Astrocyte (in vitro differentiated cells and primary cell): ENCODE measurements at regions not wholly inside any gene's neighbourhood (a gene's known extent, or its start where the extent isn't known, plus 50 kb on each side); places are given as distances from the start of the nearest gene placed in this dataset.

Experiments used
- DNase-seq: peaks from one replicate; pipeline ENCODE4 v3.0.0-alpha.2; 2010; ENCODE audit warnings: low read depth
- FAIRE-seq: peaks from 2 replicates; lab custom pipeline; 2011; peaks lifted over from hg19 to GRCh38; lab: Jason Lieb, UNC
- H2AFZ ChIP-seq: 2 replicates; pipeline ENCODE4 v1.6.0; 2012; ENCODE audit warnings: low read depth, low read length, inconsistent platforms
- H3K27ac ChIP-seq: 2 replicates; pipeline ENCODE4 v1.5.1; 2011; ENCODE audit warnings: low read depth, low read length, inconsistent platforms
- H3K27me3 ChIP-seq: 2 replicates; pipeline ENCODE4 v1.6.0; 2011; ENCODE audit warnings: low read length, inconsistent platforms; ENCODE audit not compliant: insufficient read depth
- H3K36me3 ChIP-seq: 2 replicates; pipeline ENCODE4 v1.5.1; 2011; ENCODE audit warnings: low read length, inconsistent platforms; ENCODE audit not compliant: insufficient read depth
- H3K4me1 ChIP-seq: 2 replicates; pipeline ENCODE4 v1.5.1; 2011; ENCODE audit warnings: low read length, inconsistent platforms; ENCODE audit not compliant: insufficient read depth
- H3K4me2 ChIP-seq: 2 replicates; pipeline ENCODE4 v1.6.0; 2012; ENCODE audit warnings: low read length, inconsistent platforms
- H3K4me3 ChIP-seq: 2 replicates; pipeline ENCODE4 v1.5.1; 2011; ENCODE audit warnings: low read depth, mild to moderate bottlenecking, low read length, inconsistent platforms; ENCODE audit not compliant: insufficient read depth
- H3K79me2 ChIP-seq: 2 replicates; pipeline ENCODE4 v1.6.0; 2012; ENCODE audit warnings: mild to moderate bottlenecking, low read length, inconsistent platforms; ENCODE audit not compliant: insufficient read depth
- H3K9ac ChIP-seq: 2 replicates; pipeline ENCODE4 v1.6.0; 2012; ENCODE audit warnings: mild to moderate bottlenecking, low read length, inconsistent platforms
- H3K9me3 ChIP-seq: 2 replicates; pipeline ENCODE4 v1.5.1; 2012; ENCODE audit warnings: low read depth, mild to moderate bottlenecking, low read length, inconsistent platforms; ENCODE audit not compliant: insufficient read depth
- H4K20me1 ChIP-seq: 2 replicates; pipeline ENCODE4 v1.6.0; 2012; ENCODE audit warnings: low read length, inconsistent platforms; ENCODE audit not compliant: insufficient read depth
- H3K27ac Mint-ChIP-seq: one replicate; pipeline ENCODE4 v1.8.0; 2021; ENCODE audit warnings: mild to moderate bottlenecking, mixed read lengths; ENCODE audit not compliant: unreplicated experiment
- H3K27me3 Mint-ChIP-seq: one replicate; pipeline ENCODE4 v1.8.0; 2021; ENCODE audit warnings: low read depth, mixed read lengths; ENCODE audit not compliant: unreplicated experiment
- H3K36me3 Mint-ChIP-seq: one replicate; pipeline ENCODE4 v1.8.0; 2021; ENCODE audit warnings: low read depth, mixed read lengths; ENCODE audit not compliant: unreplicated experiment
- H3K4me1 Mint-ChIP-seq: one replicate; pipeline ENCODE4 v1.8.0; 2021; ENCODE audit warnings: low read depth, mixed read lengths; ENCODE audit not compliant: unreplicated experiment
- H3K4me3 Mint-ChIP-seq: one replicate; pipeline ENCODE4 v1.8.0; 2021; ENCODE audit warnings: mild to moderate bottlenecking, moderate library complexity, mixed read lengths; ENCODE audit not compliant: unreplicated experiment
- H3K9me3 Mint-ChIP-seq: one replicate; pipeline ENCODE4 v1.8.0; 2021; ENCODE audit warnings: mild to moderate bottlenecking, mixed read lengths; ENCODE audit not compliant: unreplicated experiment
- EZH2 ChIP-seq: IDR thresholded peaks from 2 replicates; pipeline ENCODE4 v1.6.1; 2012; ENCODE audit warnings: mild to moderate bottlenecking, low read length, inconsistent platforms; ENCODE audit not compliant: insufficient read depth
- TF ChIP-seq, protein P1 (sequence below): IDR thresholded peaks from 2 replicates; pipeline ENCODE4 v1.5.1; 2011; ENCODE audit warnings: low read depth, mild to moderate bottlenecking, inconsistent platforms, low read length, moderate library complexity; ENCODE audit not compliant: insufficient read depth

- H3K4me1 Mint-ChIP-seq, result no peaks in the 10 kb centered on the region
- Histone ChIP-seq H3K27ac (no peak overlapping the region), H3K4me1 (no peaks in the 10 kb centered on the region), H3K27me3 (no peaks in the 10 kb centered on the region), H3K9me3 (no peaks in the 10 kb centered on the region), H3K9ac (no peak overlapping the region), H3K4me3 (no peak overlapping the region), H3K36me3 (no peaks in the 10 kb centered on the region), H3K4me2 (no peak overlapping the region), H4K20me1 (no peaks in the 10 kb centered on the region), H3K79me2 (no peaks in the 10 kb centered on the region), H2AFZ (no peak overlapping the region)
- H3K9me3 Mint-ChIP-seq, result no peaks in the 10 kb centered on the region
- DNase-seq, result no peak
- H3K4me3 Mint-ChIP-seq, result no peak overlapping the region
- no peaks in the 10 kb centered on the region for H3K36me3 Mint-ChIP-seq
- FAIRE-seq, result no peak
- H3K27me3 Mint-ChIP-seq, result no peaks in the 10 kb centered on the region
- TF ChIP-seq EZH2, result no peak
- TF ChIP-seq, protein P1, sequence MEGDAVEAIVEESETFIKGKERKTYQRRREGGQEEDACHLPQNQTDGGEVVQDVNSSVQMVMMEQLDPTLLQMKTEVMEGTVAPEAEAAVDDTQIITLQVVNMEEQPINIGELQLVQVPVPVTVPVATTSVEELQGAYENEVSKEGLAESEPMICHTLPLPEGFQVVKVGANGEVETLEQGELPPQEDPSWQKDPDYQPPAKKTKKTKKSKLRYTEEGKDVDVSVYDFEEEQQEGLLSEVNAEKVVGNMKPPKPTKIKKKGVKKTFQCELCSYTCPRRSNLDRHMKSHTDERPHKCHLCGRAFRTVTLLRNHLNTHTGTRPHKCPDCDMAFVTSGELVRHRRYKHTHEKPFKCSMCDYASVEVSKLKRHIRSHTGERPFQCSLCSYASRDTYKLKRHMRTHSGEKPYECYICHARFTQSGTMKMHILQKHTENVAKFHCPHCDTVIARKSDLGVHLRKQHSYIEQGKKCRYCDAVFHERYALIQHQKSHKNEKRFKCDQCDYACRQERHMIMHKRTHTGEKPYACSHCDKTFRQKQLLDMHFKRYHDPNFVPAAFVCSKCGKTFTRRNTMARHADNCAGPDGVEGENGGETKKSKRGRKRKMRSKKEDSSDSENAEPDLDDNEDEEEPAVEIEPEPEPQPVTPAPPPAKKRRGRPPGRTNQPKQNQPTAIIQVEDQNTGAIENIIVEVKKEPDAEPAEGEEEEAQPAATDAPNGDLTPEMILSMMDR, result no peak
- no peak overlapping the region for H3K27ac Mint-ChIP-seq
Measured at GRCh38 chr1:239443361-239443760, 57.0 kb downstream of the CHRM3 start.

DNA sequence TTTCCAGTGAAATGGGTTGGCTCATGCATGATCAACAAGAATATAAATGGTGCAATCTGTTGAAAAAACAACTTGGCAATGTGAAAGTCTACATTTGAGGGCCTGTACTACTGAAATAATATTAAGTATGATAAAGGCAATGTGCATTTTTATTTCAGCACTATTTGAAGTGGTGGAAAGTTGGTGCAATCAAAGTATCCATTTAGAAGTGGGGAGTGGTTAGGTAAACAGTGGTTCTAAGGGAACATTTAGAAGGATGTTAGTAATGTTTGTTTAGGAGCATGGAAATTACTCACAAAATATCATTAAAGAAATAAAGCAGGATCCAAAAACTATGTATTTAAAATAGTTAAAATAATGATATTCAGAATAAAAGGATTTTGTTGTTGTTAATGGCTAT is 60.2 kb downstream of the CHRM3 start:
- Histone ChIP-seq H2AFZ (no peak overlapping the region), H3K27ac (no peak overlapping the region), H3K4me1 (no peaks in the 10 kb centered on the region), H3K4me2 (no peak overlapping the region), H3K36me3 (no peaks in the 10 kb centered on the region), H3K4me3 (no peak overlapping the region), H3K9me3 (no peaks in the 10 kb centered on the region), H3K9ac (no peak overlapping the region), H4K20me1 (no peaks in the 10 kb centered on the region), H3K79me2 (no peaks in the 10 kb centered on the region), H3K27me3 (no peaks in the 10 kb centered on the region)
- H3K4me1 Mint-ChIP-seq, result no peaks in the 10 kb centered on the region
- no peak overlapping the region for H3K27ac Mint-ChIP-seq
- no peak for FAIRE-seq
- H3K36me3 Mint-ChIP-seq, result no peaks in the 10 kb centered on the region
- H3K27me3 Mint-ChIP-seq, result no peaks in the 10 kb centered on the region
- H3K9me3 Mint-ChIP-seq, result no peaks in the 10 kb centered on the region
- H3K4me3 Mint-ChIP-seq, result no peak overlapping the region
- TF ChIP-seq EZH2, result no peak
- TF ChIP-seq, protein P1, result no peak
- DNase-seq, result no peak

DNA sequence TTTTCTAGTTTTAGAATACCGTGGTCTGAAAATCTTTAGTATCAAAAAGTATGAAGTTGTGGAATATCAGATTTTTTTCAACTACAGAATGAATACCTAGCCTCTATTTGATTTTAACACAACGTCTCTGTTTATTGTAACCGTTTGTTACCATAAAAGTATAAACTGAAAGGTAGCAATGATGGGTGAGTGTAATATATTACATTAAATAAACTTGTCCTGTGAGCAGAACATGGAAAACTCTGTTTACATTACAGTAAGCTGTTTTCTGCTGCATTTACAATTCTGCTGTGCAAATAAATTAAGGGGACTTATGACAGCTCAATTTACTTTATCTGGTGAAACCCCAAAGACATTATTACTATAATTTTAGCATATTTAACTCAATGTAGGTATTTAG is 62.5 kb downstream of the CHRM3 start:
- Histone ChIP-seq H3K27me3 (no peaks in the 10 kb centered on the region), H3K36me3 (no peaks in the 10 kb centered on the region), H3K4me3 (no peak overlapping the region), H2AFZ (no peak overlapping the region), H3K9ac (no peak overlapping the region), H4K20me1 (no peaks in the 10 kb centered on the region), H3K4me2 (no peak overlapping the region), H3K9me3 (no peaks in the 10 kb centered on the region), H3K4me1 (no peaks in the 10 kb centered on the region), H3K27ac (no peak overlapping the region), H3K79me2 (no peaks in the 10 kb centered on the region)
- Mint-ChIP-seq H3K36me3 (no peaks in the 10 kb centered on the region), H3K4me1 (no peaks in the 10 kb centered on the region), H3K4me3 (no peak overlapping the region), H3K27ac (no peak overlapping the region), H3K9me3 (peaks cover 3% of the 10 kb centered on the region), H3K27me3 (no peaks in the 10 kb centered on the region)
- FAIRE-seq, result no peak
- TF ChIP-seq, protein P1, result no peak
- DNase-seq, result no peak
